WERI-Rb-1 (cell line): ENCODE measurements at regions not wholly inside any gene's neighbourhood (a gene's known extent, or its start where the extent isn't known, plus 50 kb on each side); places are given as distances from the start of the nearest gene placed in this dataset.

Experiments used
- DNase-seq: peaks from one replicate; pipeline ENCODE4 v3.0.0-alpha.2; 2020
- H3K27ac ChIP-seq: fragments of 250-450 bp; sonication (Bioruptor Pico); 2 replicates; pipeline ENCODE4 v1.5.1; 2020; ENCODE audit warnings: mild to moderate bottlenecking, moderate library complexity
- H3K27me3 ChIP-seq: fragments of 250-450 bp; sonication (Bioruptor Pico); 2 replicates; pipeline ENCODE4 v1.5.1; 2021; ENCODE audit warnings: mild to moderate bottlenecking, low read depth, moderate library complexity; ENCODE audit not compliant: insufficient read depth, severe bottlenecking
- H3K36me3 ChIP-seq: fragments of 250-450 bp; sonication (Bioruptor Pico); 2 replicates; pipeline ENCODE4 v1.5.1; 2020; ENCODE audit warnings: mild to moderate bottlenecking, moderate library complexity
- H3K4me3 ChIP-seq: 2 replicates; pipeline ENCODE4 v1.5.1; 2011; ENCODE audit warnings: low read depth, mild to moderate bottlenecking, control low read depth, low read length
- H3K9me3 ChIP-seq: fragments of 250-450 bp; sonication (Bioruptor Pico); 2 replicates; pipeline ENCODE4 v1.5.1; 2021; ENCODE audit warnings: mild to moderate bottlenecking, moderate library complexity; ENCODE audit not compliant: severe bottlenecking
- CTCF ChIP-seq: IDR thresholded peaks from 2 replicates; pipeline ENCODE4 v1.5.1; 2011; ENCODE audit warnings: low read depth, mild to moderate bottlenecking, control low read depth, inconsistent platforms, low read length

GRCh38 chr21:35236090-35236489 is 187.0 kb upstream of the RUNX1 start:
- Histone ChIP-seq H3K9me3 (no peaks in the 10 kb centered on the region), H3K4me3 (no peak overlapping the region), H3K36me3 (no peaks in the 10 kb centered on the region), H3K27me3 (peaks cover 71% of the 10 kb centered on the region), H3K27ac (no peak overlapping the region)
- no peak for DNase-seq
- TF ChIP-seq CTCF: no peak

GRCh38 chr21:35234725-35235124 is 185.6 kb upstream of the RUNX1 start:
- Histone ChIP-seq H3K4me3 (no peak overlapping the region), H3K9me3 (no peaks in the 10 kb centered on the region), H3K27me3 (peaks cover 77% of the 10 kb centered on the region), H3K36me3 (no peaks in the 10 kb centered on the region), H3K27ac (no peak overlapping the region)
- no peak for TF ChIP-seq CTCF
- no peak for DNase-seq

- TF ChIP-seq CTCF: no peak
- Histone ChIP-seq H3K27me3 (peaks cover 79% of the 10 kb centered on the region), H3K4me3 (no peak overlapping the region), H3K9me3 (no peaks in the 10 kb centered on the region), H3K36me3 (no peaks in the 10 kb centered on the region), H3K27ac (no peak overlapping the region)
- DNase-seq: no peak
Measured at GRCh38 chr21:35233756-35234155, 184.7 kb upstream of the RUNX1 start.

- TF ChIP-seq CTCF: no peak
- Histone ChIP-seq H3K27me3 (peaks cover 75% of the 10 kb centered on the region), H3K27ac (no peak overlapping the region), H3K4me3 (no peak overlapping the region), H3K36me3 (no peaks in the 10 kb centered on the region), H3K9me3 (no peaks in the 10 kb centered on the region)
- DNase-seq: no peak
Measured at GRCh38 chr21:35232545-35233176, 183.6 kb upstream of the RUNX1 start.

- Histone ChIP-seq H3K27ac (no peak overlapping the region), H3K4me3 (no peak overlapping the region), H3K27me3 (peaks cover 81% of the 10 kb centered on the region), H3K9me3 (no peaks in the 10 kb centered on the region), H3K36me3 (no peaks in the 10 kb centered on the region)
- TF ChIP-seq CTCF: no peak
- DNase-seq: no peak
Measured at GRCh38 chr21:35231090-35231489, 182.0 kb upstream of the RUNX1 start.

- Histone ChIP-seq H3K4me3 (no peak overlapping the region), H3K9me3 (no peaks in the 10 kb centered on the region), H3K27ac (no peak overlapping the region), H3K36me3 (no peaks in the 10 kb centered on the region), H3K27me3 (peaks cover 82% of the 10 kb centered on the region)
- TF ChIP-seq CTCF: no peak
- no peak for DNase-seq
Measured at GRCh38 chr21:35229290-35229689, 180.2 kb upstream of the RUNX1 start.
